ENCODE measurements at regions not wholly inside any gene's neighbourhood (a gene's known extent, or its start where the extent isn't known, plus 50 kb on each side); places are given as distances from the start of the nearest gene placed in this dataset.

GRCh38 chr10:116792817-116793216 lies 50.5 kb upstream of the HSPA12A start:
- DNase-seq (ENCODE audit: low read depth, low spot score): no peak

DNA sequence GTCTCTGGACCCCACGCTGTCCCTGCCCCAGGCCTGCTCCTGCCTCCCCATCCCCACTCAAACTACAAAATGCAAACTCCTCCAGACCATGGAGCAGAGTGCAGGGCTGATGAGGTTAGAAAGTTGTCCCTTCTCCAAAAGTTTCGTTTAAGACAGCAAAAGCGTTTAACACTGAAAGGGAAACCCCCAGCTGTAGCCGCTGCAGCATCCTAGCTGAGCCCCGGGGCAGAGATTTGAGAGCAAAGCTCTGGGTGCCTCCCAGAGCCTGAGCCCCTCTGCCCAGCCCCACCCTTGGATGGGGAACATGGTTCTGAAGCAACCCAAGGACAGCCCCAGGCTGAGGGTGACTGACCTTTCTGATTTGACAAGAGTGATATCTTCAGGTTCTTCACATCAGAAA lies 52.8 kb upstream of the ENO4 start:
- DNase-seq (ENCODE audit: low read depth, low spot score): no peak

GRCh38 chr10:116796910-116797513 lies 52.3 kb upstream of the ENO4 start:
- DNase-seq (ENCODE audit: low read depth, low spot score): peak; percentile 42

GRCh38 chr10:116798859-116799258 lies 50.4 kb upstream of the ENO4 start:
- DNase-seq (ENCODE audit: low read depth, low spot score): no peak

Data from activated naive CD8-positive, alpha-beta T cell treated with anti-CD3 and anti-CD28 coated beads, Interleukin-2, amount 50 U/mL, for 16 hours (primary cell).